Activated T-cell treated with anti-CD3 and anti-CD28 coated beads, Interleukin-2, amount 50 U/mL, for 48 hours (primary cell): ENCODE measurements at regions not wholly inside any gene's neighbourhood (a gene's known extent, or its start where the extent isn't known, plus 50 kb on each side); places are given as distances from the start of the nearest gene placed in this dataset.

Experiments used
- DNase-seq, 2 experiments: peaks; one replicate each; pipeline ENCODE4 v3.0.0-alpha.2; 2020

GRCh38 chr1:184919892-184920291, 54.4 kb downstream of the NIBAN1 start:
- DNase-seq = no peak

- no peak for DNase-seq
Measured at GRCh38 chr1:184915463-184916090, 58.7 kb downstream of the NIBAN1 start.

- no peak for DNase-seq
Measured at GRCh38 chr1:184914149-184914548, 60.2 kb downstream of the NIBAN1 start.

- DNase-seq = no peak
Measured at GRCh38 chr1:184912392-184912791, 61.9 kb downstream of the NIBAN1 start.

- DNase-seq = no peak
Measured at GRCh38 chr1:184911830-184912229, 62.5 kb downstream of the NIBAN1 start.

GRCh38 chr1:184911103-184911745, 63.1 kb downstream of the NIBAN1 start:
- no peak for DNase-seq

GRCh38 chr1:184910691-184911091, 63.6 kb downstream of the NIBAN1 start:
- no peak for DNase-seq

- no peak for DNase-seq
Measured at GRCh38 chr1:184910005-184910404, 64.3 kb downstream of the NIBAN1 start.

- no peak for DNase-seq
Measured at GRCh38 chr1:184909019-184909418, 65.3 kb downstream of the NIBAN1 start.

- no peak for DNase-seq
Measured at GRCh38 chr1:184908506-184908905, 65.8 kb downstream of the NIBAN1 start.

- no peak for DNase-seq
Measured at GRCh38 chr1:184907500-184907899, 66.8 kb downstream of the NIBAN1 start.

GRCh38 chr1:184906761-184907160, 67.5 kb downstream of the NIBAN1 start:
- DNase-seq = no peak

- no peak for DNase-seq
Measured at GRCh38 chr1:184905601-184906322, 68.5 kb downstream of the NIBAN1 start.

- DNase-seq = no peak
Measured at GRCh38 chr1:184903111-184903692, 71.1 kb downstream of the NIBAN1 start.

GRCh38 chr1:184900507-184900906, 73.8 kb downstream of the NIBAN1 start:
- no peak for DNase-seq

- no peak for DNase-seq
Measured at GRCh38 chr1:184896000-184896399, 78.3 kb downstream of the NIBAN1 start.

- no peak for DNase-seq
Measured at GRCh38 chr1:184895086-184895485, 79.2 kb downstream of the NIBAN1 start.

- DNase-seq = no peak
Measured at GRCh38 chr1:184893695-184894094, 80.6 kb downstream of the NIBAN1 start.

GRCh38 chr1:184892116-184892515, 82.2 kb downstream of the NIBAN1 start:
- peak in 1 of 2 experiments; percentile 33 for DNase-seq

GRCh38 chr1:184891440-184891839, 82.9 kb downstream of the NIBAN1 start:
- no peak for DNase-seq

GRCh38 chr1:184890539-184890973, 83.8 kb downstream of the NIBAN1 start:
- DNase-seq = peak; percentile 54 to 65

GRCh38 chr1:184889902-184890301, 84.4 kb downstream of the NIBAN1 start:
- DNase-seq = peak in 1 of 2 experiments; percentile 33

GRCh38 chr1:184889166-184889565, 85.1 kb downstream of the NIBAN1 start:
- DNase-seq = no peak

- no peak for DNase-seq
Measured at GRCh38 chr1:184888505-184888904, 85.8 kb downstream of the NIBAN1 start.
